ENCODE measurements at regions not wholly inside any gene's neighbourhood (a gene's known extent, or its start where the extent isn't known, plus 50 kb on each side); places are given as distances from the start of the nearest gene placed in this dataset.

GRCh38 chr1:29743264-29743663 lies 506.9 kb downstream of the PTPRU start (continued):
- no peak for TF ChIP-seq SNAPC4 (CRISPR knock-in tag; IDR thresholded peaks at IDR 0.05)

DNA sequence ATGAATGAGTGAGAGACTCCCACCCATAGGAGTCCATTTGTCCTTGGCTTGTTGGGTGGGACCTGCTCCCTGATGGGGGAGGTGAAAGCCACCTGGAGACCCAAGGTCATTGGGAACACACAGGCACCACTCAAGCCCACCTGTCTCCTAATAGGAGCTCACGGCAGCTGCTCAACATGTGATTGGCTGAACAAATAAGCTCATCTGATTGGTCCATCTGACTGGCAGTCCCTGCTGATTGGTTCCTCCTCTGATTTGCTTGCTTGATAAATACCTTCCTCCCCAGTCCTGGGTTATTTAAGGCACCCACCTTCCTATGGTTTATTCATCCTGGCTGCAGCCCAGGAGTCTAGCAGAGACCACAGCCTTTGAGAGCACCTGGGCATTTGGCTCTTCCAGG lies 502.9 kb downstream of the PTPRU start:
- Histone ChIP-seq H3K27ac (ENCODE audit: extremely low read length, insufficient read depth, low read length) (no peak overlapping the region), H4K20me1 (ENCODE audit: insufficient read depth, low read length) (no peaks in the 10 kb centered on the region), H3K27me3 (ENCODE audit: control insufficient read depth in 1 of 2, insufficient read depth in 2 of 2, low read length in 2 of 2) (no peaks in the 10 kb centered on the region), H3K9ac (ENCODE audit: insufficient read depth, low read depth, low read length) (no peak overlapping the region), H3K4me1 (ENCODE audit: insufficient read depth, low read length) (no peaks in the 10 kb centered on the region), H3K36me3 (replicated peaks in 1 of 2; ENCODE audit: control insufficient read depth in 1 of 2, insufficient read depth in 2 of 2, low read length in 2 of 2) (no peaks in the 10 kb centered on the region), H3K9me3 (ENCODE audit: low read length) (no peaks in the 10 kb centered on the region), H3K4me2 (ENCODE audit: low read depth, low read length) (no peak overlapping the region), H2AFZ (ENCODE audit: low read length) (no peak overlapping the region), H3K4me3 (replicated peaks in 1 of 3; ENCODE audit: insufficient read depth in 1 of 3, low read depth in 2 of 3, low read length in 3 of 3) (no peak overlapping the region), H3K79me2 (ENCODE audit: insufficient read depth, low read length) (no peaks in the 10 kb centered on the region)
- WGBS (ENCODE audit: low lambda C conversion rate), result no CpG with 5 or more reads among the region's 1 CpG
- no peak for FAIRE-seq
- no peak for DNase-seq (ENCODE audit: low spot score)
- intact Hi-C loops (cut with micrococcal nuclease; ENCODE audit: unreplicated experiment), result no loop called here
- ChIA-PET POLR2A (no interaction called here), CTCF (ENCODE audit: low intra/inter-chr PET ratio, low total read pairs) (no interaction called here)
- BruUV-seq (replicated peaks), result no TSS peak
- no peak for ATAC-seq
- in situ Hi-C loops (cut with HindIII; ENCODE audit: extremely low pct_ligation_motif_present, low pct_unique_long_range_greater_than_20kb), result no loop called here
- no peak for TF ChIP-seq ZNF460 (CRISPR knock-in tag; IDR thresholded peaks at IDR 0.05; ENCODE audit: borderline replicate concordance)
- TF ChIP-seq ZNF746 (CRISPR knock-in tag; IDR thresholded peaks at IDR 0.05), result no peak
- no peak for TF ChIP-seq ZSCAN30 (CRISPR knock-in tag; IDR thresholded peaks at IDR 0.05)
- no peak for TF ChIP-seq ARNTL (CRISPR knock-in tag; IDR thresholded peaks at IDR 0.05)
- TF ChIP-seq RORA (CRISPR knock-in tag; IDR thresholded peaks at IDR 0.05), result no peak
- TF ChIP-seq JUND (CRISPR knock-in tag; IDR thresholded peaks at IDR 0.05), result no peak
- no peak for TF ChIP-seq PTBP1 (IDR thresholded peaks at IDR 0.05; ENCODE audit: low read depth, low read length, poor library complexity, severe bottlenecking)
- no peak for TF ChIP-seq HNRNPLL (IDR thresholded peaks at IDR 0.05; ENCODE audit: low read depth, low read length, poor library complexity, severe bottlenecking)
- no peak for TF ChIP-seq SP5 (CRISPR knock-in tag; IDR thresholded peaks at IDR 0.05; ENCODE audit: borderline replicate concordance, low read depth)
- no peak for TF ChIP-seq DPF2 (CRISPR knock-in tag; IDR thresholded peaks at IDR 0.05; ENCODE audit: borderline replicate concordance, low read depth)
- no peak for TF ChIP-seq MTF1 (CRISPR knock-in tag; IDR thresholded peaks at IDR 0.05)
- TF ChIP-seq ZNF574 (CRISPR knock-in tag; IDR thresholded peaks at IDR 0.05), result no peak
- no peak for TF ChIP-seq SMAD3 (CRISPR knock-in tag; IDR thresholded peaks at IDR 0.05)
- TF ChIP-seq RNF219 (CRISPR knock-in tag; IDR thresholded peaks at IDR 0.05), result no peak
